RPMI7951 (cell line): ENCODE measurements at regions not wholly inside any gene's neighbourhood (a gene's known extent, or its start where the extent isn't known, plus 50 kb on each side); places are given as distances from the start of the nearest gene placed in this dataset.
"Not testable (repeated sequence)": the region's sequence is repeated elsewhere in the genome, so short reads cannot be mapped to it uniquely, and the experiment has no call there.

Source experiments
- DNase-seq: peaks from one replicate; pipeline ENCODE4 v3.0.0-alpha.2; 2012; ENCODE audit warnings: low read depth

DNA sequence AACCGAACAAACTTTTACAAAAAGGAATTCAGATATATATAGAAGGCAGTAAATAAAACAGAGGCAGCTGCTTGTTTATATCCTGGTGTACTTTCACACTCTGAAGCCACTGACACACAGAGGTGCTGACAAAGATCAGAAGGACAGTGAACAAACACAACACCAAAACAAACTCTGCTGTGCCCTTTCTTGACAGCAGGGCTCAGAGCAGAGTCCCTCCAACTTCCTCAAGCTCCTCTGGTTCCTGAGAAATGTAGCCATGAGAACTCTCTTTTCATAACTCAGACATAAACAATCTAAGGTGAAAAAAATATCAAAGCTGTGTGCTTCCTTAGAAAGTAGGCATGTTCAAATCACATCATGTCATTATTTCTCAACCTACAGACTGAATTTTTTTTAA is 1052.8 kb upstream of the SPRY2 start:
- DNase-seq = no peak

DNA sequence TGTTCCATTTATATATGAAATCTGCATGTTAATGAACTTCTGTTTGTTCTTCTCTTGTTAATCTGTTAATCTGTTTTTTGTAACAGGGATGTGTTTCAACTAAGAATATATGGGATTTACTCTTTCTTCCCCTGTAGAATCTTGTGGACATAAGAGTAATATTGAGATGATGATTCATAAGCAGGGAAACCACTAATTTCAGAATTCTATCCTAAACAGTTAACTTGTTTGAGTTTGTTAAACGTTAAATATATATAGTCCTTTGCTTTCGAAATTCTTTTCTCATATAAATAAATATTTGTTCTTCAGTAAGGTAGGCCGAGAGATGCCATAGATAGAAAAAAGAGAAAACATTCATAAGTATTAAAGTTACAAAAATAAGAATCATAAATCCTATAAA is 1052.2 kb upstream of the SPRY2 start:
- no peak for DNase-seq

DNA sequence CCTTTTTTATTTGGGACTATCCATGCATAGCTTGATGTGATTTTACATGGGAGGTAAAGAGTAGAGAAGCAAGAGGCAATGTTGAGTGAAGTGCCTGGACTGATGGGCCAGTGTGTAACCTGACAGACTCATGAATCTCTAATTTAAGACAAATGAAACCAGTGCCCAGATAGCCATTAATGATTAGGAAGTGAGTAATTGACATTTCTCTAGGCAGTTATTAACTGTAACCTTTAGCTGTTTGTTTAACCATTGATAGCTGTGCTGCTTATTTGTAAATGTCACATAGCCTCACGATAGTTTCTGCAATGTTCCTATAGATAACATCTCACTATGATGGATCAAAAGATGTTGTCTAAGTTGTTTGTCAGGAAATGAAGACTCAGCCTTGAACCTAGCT is 1047.5 kb upstream of the SPRY2 start:
- no peak for DNase-seq

DNA sequence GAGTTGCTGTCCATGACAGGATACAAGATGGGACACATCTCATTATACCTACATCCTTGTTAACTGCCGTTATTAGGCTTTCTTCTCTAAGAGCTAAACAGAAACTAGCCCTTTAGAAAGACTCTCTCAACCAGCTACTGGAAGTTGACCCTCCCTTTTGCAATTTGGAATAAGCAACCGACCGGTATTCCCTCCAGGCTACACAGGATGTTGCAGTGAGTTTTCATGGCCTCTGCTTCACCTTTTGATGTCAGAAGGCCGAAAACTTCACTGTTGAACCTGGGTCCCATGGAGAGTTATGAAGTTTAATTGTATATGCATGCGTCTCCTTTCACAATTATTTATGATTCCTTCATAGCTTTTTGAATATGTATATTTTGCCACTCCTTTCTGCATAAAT is 1042.5 kb upstream of the SPRY2 start:
- DNase-seq = no peak

DNA sequence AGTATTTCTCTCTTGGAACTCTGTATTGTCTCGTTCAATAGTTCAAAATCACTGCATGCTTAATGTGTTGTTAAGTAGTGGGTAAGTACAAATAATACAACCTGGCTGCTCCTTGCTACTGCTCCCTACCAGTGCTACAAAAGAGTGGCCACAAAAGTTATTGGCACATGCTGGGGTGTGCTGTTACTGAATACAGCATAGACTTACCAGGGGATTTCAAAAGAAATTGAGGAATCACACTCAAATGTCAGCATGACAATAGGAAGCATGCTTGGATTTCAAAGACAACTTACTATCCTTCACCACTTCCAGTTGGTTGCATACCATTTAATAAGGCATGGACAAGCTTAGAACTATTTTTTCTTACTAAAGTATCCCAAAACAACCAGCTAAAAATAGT is 1041.3 kb upstream of the SPRY2 start:
- no peak for DNase-seq

DNA sequence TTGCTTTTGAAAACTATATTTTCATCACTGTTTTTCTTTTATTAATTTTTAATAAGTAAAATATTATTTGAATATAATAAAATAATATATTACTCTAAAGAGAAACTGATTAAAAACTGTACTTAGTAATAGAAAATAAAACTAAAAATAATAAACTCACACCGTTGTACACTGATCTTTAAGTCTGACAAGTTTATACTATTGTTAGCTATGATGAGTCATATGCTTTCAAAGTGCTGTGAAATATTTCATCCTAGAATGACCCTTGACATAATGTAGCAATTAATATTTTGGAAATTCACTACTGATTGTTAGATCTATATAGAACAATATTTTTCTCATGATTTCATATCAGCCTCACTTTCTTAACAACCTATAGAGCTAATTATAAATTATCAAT is 1040.6 kb upstream of the SPRY2 start:
- no peak for DNase-seq

DNA sequence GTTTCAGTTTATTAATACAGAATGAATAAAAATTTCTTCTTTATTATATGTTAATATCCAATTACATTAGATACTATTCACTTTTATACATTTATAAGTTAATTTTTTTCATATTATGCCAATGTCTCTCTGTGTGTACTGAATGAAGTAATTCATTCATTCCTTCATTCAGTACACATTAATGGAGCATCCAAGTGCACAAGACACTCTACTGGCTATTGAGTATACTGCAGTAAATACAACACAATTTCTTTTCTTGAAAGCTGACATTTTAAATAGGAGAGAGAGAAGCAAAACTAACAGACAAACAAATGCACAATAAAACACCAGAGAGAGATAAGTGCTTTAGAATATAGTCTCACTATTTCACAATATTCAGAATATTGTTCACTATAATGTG is 1038.3 kb upstream of the SPRY2 start:
- no peak for DNase-seq

DNA sequence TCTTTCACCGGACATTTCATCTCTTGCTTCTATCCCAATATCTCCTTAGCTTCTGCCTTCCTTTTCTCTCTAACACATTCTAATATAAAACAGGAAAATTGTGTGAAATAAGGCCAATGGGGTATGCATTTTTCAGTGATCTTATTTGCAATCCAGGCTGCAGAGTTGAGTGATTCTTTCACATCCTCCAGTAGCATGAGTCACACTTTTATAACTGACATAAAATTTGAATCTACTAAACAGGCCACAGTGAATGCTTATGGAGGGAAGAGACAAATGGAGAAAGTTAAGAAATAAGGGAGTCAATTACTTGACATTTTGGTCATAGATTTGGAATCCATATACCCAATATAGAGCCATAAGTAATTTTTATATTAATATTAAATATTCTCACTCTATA is 1037.0 kb upstream of the SPRY2 start:
- no peak for DNase-seq

DNA sequence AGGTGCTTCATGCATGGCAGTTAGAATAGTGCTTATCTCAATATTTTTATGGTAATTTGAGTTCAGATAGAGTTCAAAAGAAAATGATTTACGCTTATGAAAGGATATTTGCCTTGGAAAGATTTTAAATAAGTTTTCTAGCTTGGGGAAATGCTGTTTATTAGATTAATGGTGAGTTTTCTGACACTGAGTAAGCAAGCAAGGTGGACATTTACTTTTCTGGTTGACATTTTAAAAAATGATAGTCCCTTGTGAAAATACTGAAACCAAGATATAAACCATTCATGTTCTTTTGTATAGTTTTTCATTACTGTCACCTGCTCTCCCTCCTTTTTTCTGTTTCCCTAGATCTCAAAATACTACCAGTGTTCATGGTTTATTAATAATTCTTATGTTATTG is 1034.8 kb upstream of the SPRY2 start:
- no peak for DNase-seq

DNA sequence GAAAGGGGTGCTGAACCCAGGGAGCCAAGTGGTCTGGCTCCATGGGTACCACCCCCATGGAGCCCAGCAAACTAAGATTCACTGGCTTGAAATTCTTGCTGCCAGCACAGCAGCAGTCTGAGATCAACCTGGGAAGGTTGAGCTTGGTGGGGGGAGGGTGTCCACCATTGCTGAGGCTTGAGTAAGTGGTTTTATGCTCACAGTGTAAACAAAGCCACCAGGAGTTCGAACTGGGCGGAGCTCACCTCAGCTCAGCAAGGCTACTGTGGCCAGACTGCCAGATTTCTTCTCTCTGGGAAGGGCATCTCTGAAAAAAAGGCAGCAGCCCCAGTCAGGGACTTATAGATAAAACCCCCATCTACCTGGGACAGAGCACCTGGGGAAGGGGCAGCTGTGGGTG is 1021.8 kb upstream of the SPRY2 start:
- DNase-seq = not testable (repeated sequence)

DNA sequence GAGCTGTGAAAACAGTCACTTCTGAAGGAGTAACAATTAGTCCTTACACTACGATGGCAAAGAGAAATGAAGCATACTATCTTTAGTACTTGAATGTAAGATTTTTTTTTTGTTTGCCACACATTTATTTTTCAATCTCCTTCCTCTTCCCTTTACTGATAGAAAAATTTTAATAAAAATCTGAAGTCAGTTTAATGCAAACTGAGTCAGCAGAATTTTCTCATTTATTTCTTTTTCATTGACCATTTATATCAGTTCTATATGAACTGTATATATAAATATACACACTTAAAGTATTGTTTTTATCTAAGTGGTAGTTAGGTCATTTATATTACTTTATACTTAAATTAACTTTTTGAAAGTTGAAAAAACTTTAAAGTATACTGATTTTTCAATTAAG is 1009.1 kb upstream of the SPRY2 start:
- no peak for DNase-seq

DNA sequence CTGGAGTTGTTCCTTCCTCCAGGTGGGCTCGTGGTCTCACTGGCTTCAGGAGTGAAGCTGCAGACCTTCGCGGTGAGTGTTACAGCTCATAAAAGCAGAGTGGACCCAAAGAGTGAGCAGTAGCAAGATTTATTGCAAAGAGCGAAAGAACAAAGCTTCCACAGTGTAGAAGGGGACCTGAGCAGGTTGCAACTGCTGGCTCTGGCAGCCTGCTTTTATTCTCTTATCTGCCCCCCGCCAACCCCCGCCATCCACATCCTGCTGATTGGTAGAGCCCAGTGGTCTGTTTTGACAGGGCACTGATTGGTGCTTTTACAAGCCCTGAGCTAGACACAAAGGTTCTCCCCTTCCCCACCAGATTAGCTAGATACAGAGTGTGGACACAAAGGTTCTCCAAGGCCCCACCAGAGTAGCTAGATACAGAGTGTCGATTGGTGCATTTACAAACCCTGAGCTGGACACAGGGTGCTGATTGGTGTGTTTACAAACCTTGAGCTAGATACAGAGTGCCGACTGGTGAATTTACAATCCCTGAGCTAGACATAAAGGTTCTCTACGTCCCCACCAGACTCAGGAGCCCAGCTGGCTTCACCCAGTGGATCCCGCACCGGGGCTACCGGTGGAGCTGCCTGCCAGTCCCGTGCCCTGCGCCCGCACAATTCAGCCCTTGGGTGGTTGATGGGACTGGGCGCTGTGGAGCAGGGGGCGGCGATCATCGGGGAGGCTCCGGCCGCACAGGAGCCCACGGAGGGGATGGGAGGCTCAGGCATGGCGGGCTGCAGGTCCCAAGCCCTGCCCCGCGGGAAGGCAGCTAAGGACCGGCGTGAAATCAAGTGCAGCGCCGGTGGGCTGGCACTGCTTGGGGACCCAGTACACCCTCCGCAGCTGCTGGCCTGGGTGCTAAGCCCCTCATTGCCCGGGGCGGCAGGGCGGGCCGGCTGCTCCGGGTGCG is 999.5 kb upstream of the SPRY2 start:
- not testable (repeated sequence) for DNase-seq

DNA sequence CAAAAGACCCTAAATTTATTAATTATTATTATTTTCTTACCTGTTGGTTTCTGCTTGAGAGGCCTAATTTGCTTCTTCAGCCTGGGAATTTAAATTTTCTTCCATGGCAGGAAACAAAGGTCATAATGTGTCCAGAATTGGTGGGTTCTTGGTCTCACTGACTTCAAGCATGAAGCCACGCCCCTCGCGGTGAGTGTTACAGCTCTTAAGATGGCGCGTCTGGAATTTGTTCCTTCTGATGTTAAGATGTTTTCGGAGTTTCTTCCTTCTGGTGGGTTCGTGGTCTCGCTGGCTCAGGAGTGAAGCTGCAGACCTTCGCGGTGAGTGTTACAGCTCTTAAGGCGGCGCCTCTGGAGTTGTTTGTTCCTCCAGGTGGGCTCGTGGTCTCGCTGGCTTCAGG is 998.7 kb upstream of the SPRY2 start:
- not testable (repeated sequence) for DNase-seq

DNA sequence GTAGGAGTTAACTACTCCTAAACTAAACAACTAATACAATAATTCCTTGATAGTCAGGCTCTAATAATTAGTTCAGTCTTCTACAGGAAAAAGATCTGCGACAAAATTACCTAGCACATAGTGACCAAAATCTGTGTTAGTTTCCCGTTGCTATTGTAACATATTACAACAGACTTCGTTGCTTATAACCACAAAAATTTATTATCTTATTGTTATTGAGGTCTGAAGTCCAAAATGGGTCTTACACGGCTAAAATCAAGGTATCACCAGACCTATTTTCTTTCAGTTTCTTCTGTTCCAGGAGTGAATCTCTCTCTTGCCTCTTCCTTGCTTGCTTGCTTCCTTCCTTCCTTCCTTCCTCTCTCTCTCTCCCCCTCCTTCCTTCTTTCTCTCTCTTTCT is 993.6 kb upstream of the SPRY2 start:
- no peak for DNase-seq

DNA sequence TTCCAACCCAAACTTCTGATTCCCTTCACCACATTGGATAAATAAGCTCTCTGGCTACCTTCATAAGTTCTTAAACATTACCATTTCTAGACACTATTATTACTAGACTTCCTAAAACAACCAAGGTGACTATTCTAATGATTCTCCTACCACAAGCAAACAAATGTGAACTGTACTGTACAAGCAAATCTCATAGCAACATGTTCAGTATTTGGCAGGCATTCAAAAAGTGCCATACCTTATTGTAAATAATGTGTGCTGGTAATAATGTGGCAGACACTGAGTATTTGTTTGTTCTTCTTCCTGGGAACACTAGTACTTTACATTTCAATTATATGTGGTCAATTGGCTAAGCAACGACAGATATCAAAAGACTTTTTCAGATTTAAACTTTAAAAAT is 986.0 kb upstream of the SPRY2 start:
- DNase-seq = no peak

DNA sequence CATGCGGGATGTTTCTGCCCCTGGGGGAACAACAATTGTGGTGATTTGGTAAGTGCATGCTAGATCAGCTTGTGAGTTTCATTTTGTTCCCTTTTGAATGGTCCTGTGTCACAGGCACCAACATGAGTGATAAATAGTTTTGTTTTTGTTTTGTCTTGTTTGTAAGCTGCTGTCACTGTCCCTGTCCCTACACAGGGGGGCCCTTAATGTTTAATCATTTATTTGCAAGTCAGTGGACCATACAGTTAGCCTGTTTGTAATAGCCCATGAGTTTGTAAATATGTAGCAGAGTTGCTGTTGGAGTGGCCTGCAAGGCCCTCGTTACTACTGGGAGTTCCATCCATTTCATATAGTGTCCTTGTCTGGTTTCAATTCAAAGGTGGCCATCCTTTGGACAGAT is 979.6 kb upstream of the SPRY2 start:
- DNase-seq = no peak

DNA sequence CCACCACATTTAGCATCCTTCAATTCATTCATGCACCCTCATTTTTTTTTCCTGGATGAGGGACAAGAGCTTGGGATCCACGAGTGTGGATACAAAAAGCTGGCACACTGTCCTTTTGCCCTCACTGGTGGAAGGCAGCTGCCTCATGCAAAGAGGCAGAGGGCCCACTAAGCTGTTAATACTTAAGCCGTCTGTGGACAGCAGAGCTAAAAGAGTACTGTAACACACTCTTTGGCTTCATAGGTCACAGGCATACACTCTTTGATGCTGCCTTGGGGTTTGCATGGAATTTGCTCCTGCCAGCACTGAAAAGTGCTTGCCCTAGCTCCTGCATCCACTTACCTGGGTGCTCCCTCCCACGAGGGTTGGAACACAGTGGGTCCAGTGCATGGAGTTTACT is 978.4 kb upstream of the SPRY2 start:
- no peak for DNase-seq

DNA sequence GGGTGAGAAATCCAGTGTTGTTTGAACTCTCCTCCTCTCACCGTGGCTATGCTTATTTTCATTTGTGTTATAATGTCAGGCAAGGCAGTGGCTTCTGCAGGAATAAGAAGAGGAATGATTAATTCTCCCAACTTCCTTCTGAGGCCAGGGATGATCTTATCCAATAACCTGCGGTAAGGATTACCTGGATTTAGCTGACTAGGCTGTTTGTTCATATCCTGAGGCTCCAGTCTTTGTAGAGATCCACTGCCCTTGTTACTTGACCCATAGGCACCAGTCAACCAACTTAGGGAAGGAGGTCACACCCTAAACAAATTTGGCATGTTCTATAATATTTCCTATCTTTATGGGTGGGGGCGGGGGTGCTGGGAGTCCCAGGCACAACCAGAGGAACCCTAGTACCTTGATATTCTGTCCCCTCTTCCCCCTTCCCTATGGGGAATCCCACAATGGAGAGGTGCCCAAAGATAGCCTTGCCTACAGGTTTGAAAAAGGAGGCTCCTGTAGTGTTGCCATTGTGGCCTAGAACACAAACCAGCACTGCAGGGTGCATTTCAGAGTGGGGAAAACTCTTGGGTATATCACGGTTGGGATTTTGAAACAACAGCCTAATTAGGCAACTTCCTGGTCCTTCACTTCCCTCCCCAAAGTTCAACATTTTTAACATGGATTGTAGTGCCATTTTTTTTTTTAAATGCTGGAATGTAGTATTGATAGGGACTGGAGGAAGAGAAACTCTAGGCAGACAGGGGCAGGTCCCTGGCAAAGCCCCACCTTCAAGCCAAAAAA is 977.5 kb upstream of the SPRY2 start:
- no peak for DNase-seq

DNA sequence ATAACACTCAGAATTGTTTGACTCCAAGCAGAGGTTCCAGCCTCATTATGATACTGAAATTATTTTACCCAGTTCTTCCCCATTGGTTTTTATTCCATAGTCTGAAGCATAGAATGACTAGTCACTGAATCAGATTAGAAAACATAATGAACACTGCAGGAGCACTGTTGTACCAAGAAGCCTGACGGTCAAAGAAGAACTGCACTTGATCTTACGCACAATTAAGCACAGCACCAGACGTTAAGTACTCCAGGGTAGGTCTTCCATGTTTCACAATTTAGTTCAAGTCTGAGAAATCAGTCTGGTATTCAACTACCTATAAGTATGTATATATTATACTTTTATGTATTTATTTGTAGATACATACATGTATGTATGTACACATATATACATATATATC is 973.5 kb upstream of the SPRY2 start:
- DNase-seq = no peak

DNA sequence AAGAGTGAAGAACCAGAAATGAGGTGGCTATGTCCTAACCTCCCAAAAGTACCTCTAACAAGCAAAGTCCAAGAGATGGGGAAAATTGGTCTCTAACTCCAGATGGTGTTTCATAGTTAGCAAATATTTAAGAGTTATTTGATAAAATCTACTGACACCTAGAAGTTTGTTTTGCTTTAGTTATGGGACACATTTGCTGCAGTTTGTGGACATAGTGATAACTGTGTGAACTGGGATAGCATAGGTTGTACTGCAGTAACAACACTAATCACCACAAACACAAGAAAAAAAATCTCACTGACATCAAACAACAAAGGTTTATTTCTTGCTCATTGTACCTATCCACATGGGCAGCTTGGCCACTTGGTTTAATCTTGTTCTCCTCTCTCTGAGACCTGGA is 965.0 kb upstream of the SPRY2 start:
- no peak for DNase-seq

DNA sequence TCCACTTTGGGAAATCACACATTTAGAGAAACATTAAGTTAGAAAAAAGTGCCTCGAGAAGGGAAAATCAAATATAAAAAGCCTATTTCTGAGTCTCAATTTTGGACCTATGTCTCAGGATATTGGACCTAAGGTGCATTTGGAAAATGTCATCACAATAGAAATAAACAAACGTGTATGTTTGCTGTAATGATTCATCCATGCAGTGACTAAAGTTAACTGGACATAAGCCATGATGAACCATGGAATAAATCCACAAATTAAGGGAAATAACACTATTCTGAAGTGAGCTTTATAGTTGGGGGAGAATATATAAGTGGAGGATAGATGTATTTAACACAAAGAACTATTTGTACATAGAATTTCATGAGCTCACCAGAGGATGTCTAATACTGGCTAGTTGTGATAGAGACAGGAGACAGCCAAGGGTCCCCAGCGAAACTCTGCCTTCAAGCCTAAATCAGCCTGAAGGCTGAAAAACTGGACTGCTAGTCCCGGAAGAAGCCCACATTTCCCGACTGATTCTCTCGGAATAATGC is 963.3 kb upstream of the SPRY2 start:
- no peak for DNase-seq

DNA sequence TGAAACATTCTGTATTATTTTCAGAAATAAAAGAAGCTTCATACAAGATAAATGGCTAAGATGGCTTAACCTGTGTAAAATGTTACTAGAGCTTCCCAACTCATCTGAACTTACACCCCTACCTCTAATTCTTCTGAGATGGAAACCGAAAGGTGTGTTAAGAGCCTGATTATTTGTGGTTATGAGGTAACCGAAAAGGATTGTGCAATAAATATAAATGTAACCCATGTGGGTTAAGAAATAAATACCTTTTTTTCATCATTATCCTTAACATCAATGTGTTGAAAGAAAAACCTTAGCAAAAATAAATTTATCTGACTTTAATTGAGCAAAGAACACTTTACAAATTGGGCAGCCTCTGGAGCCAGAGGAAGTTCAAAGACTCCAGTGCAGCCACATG is 961.8 kb upstream of the SPRY2 start:
- no peak for DNase-seq

DNA sequence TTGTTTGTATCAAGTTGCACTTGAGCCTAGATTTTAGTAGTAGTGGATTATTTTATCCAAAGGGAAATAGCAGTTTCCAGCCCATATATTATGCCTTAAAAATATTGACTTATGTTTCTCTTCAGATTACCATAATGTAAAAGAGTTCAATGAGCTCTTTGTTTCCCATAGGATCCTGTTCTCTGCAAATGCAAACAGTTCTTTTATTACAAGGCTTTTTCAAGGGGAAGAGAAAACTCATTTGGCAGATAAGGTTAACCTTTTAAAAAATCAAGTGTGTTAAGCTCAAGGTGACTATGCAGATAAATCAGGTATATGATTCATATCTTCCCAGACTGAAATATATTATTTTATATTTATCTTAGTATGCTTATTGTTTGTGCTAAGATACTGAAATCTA is 961.2 kb upstream of the SPRY2 start:
- DNase-seq = no peak
